ENCODE measurements at regions not wholly inside any gene's neighbourhood (a gene's known extent, or its start where the extent isn't known, plus 50 kb on each side); places are given as distances from the start of the nearest gene placed in this dataset.

DNA sequence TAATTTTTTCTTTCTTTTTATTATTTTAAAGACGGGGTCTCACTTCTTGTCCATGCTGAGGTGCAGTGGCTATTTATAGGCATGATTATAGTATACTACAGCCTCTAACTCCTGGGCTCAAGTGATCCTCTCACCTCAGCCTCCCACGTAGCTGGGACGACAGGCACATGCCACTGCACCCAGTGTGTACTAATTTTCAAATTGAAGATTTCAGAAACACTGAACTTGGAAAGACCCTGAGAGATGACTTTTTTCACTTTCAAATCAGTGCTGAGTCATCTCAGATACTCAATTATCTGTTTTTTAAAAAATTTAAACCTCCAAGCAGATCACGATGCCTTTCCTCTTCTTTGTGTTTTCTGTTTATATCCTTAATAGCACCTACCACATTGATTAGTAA is 53.7 kb upstream of the COCH start:
- no peak overlapping the region for H3K27ac ChIP-seq (ENCODE audit: control insufficient read depth, insufficient read depth)
- H3K79me2 ChIP-seq (ENCODE audit: control insufficient read depth, insufficient read depth, low read length): no peaks in the 10 kb centered on the region
- H3K9me3 ChIP-seq (replicated peaks; ENCODE audit: control insufficient read depth, insufficient read depth, low read length): no peaks in the 10 kb centered on the region; the same call in 2 of the 3 replicates
- H3K4me3 ChIP-seq: no peak overlapping the region
- in situ Hi-C loops (cut with MboI) (no loop called here), intact Hi-C loops (cut with micrococcal nuclease; ENCODE audit: unreplicated experiment) (no loop called here)
- no peak overlapping the region for H3K4me2 ChIP-seq (ENCODE audit: control insufficient read depth, insufficient read depth)
- ChIA-PET RAD21 (ENCODE audit: unreplicated experiment) (no interaction called here), POLR2A (no interaction called here), SMC1A (ENCODE audit: uncharacterized antibody, unreplicated experiment) (no interaction called here), CTCF (no interaction called here)
- no TSS peak for BruUV-seq (replicated peaks)
- no peak for TF ChIP-seq YBX1 (IDR thresholded peaks at IDR 0.05)
- TF ChIP-seq NFIC (IDR thresholded peaks at IDR 0.05; ENCODE audit: low read depth, low read length): no peak
- no peak for TF ChIP-seq NRF1 (conservative IDR thresholded peaks at IDR 0.05; ENCODE audit: low read depth, low read length)
- no peak for TF ChIP-seq RAD51 (IDR thresholded peaks at IDR 0.05)
- TF ChIP-seq, protein P1, sequence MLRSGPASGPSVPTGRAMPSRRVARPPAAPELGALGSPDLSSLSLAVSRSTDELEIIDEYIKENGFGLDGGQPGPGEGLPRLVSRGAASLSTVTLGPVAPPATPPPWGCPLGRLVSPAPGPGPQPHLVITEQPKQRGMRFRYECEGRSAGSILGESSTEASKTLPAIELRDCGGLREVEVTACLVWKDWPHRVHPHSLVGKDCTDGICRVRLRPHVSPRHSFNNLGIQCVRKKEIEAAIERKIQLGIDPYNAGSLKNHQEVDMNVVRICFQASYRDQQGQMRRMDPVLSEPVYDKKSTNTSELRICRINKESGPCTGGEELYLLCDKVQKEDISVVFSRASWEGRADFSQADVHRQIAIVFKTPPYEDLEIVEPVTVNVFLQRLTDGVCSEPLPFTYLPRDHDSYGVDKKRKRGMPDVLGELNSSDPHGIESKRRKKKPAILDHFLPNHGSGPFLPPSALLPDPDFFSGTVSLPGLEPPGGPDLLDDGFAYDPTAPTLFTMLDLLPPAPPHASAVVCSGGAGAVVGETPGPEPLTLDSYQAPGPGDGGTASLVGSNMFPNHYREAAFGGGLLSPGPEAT (IDR thresholded peaks at IDR 0.05; ENCODE audit: low read depth): peak; percentile 23; the same call in 1 of the 2 replicates
- TF ChIP-seq RUNX3 (IDR thresholded peaks at IDR 0.05; ENCODE audit: low read length): no peak
- no peak for TF ChIP-seq IKZF1 (conservative IDR thresholded peaks at IDR 0.05)
- peak; percentile 37 to 61; a peak in 1 of 4 replicates for TF ChIP-seq BHLHE40 (IDR thresholded peaks at IDR 0.05; ENCODE audit: borderline replicate concordance in 1 of 2, low read depth in 2 of 2, low read length in 1 of 2)
- peak; percentile 81 for ATAC-seq
- H2AFZ ChIP-seq (ENCODE audit: control insufficient read depth, low read depth, low read length): no peak overlapping the region
- H3K4me1 ChIP-seq (ENCODE audit: control insufficient read depth, insufficient read depth, low read length): no peaks in the 10 kb centered on the region
- no peaks in the 10 kb centered on the region for H3K36me3 ChIP-seq (ENCODE audit: control insufficient read depth in 2 of 2, insufficient read depth in 2 of 2, low read length in 1 of 2)
- H4K20me1 ChIP-seq (ENCODE audit: control insufficient read depth, insufficient read depth): no peaks in the 10 kb centered on the region
- no peak overlapping the region for H3K9ac ChIP-seq (ENCODE audit: control insufficient read depth, insufficient read depth, low read length)
- DNase-seq (ENCODE audit: low read depth, low spot score): no peak
- H3K27me3 ChIP-seq (replicated peaks in 1 of 2; ENCODE audit: control insufficient read depth in 2 of 2, insufficient read depth in 2 of 2, low read length in 1 of 2): no peaks in the 10 kb centered on the region
- 2% methylated on average over 4 of the region's 4 CpGs for WGBS (ENCODE audit: insufficient coverage, insufficient replicate concordance, low lambda C conversion rate, missing lambda C conversion rate)
- no peak for FAIRE-seq
